ENCODE measurements at regions not wholly inside any gene's neighbourhood (a gene's known extent, or its start where the extent isn't known, plus 50 kb on each side); places are given as distances from the start of the nearest gene placed in this dataset.
"Not testable (repeated sequence)": the region's sequence is repeated elsewhere in the genome, so short reads cannot be mapped to it uniquely, and the experiment has no call there.

DNA sequence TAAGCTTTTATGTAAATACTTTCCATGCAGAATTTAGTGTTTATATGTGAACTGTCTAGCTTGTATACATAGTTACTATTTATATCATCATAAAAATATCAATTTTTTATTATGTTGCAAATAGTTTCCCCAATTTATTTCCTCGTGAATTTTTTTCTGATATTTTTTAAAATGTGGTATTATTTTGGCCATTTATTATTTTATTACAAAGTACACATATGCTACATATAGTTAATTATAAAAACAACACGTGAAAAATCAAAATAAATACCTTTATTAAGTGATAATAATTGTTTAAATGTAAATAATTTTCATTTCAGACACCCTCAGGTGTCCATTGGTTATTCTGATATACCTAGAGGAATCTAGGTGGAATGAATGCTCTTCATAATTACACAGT, 1394.9 kb upstream of the PRR20A start:
- no peak for DNase-seq

DNA sequence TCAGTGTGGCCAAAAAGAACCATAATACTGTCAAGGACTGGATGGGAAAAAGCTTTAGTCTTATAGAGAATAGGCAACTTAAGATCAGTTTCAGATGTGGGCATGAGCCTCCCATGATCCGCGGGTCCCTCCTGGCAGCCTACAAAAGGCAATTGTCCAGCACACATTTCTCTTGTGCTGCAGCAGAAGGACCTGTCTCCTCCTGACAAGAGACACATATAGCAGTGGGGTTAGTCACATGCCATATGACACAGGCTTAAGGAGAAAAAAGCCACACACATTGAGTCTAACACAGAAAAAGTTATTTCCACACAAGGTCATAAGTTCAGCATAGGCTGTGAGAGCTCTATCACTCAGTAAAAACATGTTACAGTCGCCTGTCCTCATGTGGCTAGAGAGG, 1378.7 kb upstream of the PRR20A start:
- no peak for DNase-seq

DNA sequence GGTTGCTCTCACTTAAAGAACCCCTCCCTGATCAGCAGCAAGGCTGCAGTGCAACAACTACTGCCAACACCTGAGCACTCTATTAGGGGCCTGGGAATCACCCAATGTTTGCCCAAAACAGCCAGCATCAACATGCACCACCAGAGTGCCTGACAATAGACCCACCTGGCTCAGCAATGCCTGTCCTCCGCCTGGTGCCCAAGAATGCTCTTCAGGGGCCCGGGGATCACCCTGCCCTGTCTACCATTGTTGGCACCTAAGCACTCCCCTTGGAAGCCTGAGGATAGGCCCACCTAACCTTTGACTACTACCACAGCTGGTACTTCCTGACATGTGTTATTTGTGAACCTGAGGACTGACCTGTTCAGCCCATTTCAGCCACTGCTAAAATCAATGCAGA, 1363.1 kb upstream of the PRR20A start:
- DNase-seq, result no peak

DNA sequence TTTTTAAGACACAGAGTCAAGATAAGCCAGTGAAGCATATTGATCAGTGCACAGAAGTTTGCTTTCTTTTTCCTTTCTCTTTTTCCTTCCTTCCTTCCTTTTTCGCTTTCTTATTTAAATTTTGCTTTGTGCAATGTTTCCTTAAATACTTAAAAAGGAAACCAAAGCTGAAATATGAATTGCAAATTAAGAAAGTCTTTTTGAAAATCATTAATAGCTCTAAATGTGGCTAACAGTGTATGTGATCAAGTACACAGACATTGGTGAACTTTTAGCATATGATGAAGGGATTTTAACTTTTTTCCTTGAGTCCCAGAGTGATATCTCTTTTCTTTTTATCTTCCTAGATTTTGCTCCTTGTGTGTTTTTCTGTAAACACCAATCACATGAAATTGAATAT, 1356.9 kb upstream of the PRR20A start:
- DNase-seq, result no peak

DNA sequence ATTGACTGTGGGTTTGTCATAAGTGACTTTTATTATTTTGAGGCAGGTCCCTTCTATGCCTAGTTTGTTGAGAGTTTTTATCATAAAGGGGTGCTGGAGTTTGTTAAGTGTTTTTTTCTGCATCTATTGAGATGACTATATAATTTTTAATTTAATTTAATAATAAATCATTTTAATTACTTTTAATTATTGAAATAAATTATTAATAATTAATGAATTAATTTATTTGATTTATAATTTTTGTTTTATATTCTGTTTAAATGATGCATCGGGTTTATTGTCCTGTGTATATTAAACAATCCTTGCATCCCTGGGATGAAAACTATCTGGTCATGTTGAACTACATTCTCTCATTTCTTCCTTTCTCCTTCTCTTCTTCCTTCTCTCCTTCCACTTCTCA, 1352.2 kb upstream of the PRR20A start:
- DNase-seq, result no peak

DNA sequence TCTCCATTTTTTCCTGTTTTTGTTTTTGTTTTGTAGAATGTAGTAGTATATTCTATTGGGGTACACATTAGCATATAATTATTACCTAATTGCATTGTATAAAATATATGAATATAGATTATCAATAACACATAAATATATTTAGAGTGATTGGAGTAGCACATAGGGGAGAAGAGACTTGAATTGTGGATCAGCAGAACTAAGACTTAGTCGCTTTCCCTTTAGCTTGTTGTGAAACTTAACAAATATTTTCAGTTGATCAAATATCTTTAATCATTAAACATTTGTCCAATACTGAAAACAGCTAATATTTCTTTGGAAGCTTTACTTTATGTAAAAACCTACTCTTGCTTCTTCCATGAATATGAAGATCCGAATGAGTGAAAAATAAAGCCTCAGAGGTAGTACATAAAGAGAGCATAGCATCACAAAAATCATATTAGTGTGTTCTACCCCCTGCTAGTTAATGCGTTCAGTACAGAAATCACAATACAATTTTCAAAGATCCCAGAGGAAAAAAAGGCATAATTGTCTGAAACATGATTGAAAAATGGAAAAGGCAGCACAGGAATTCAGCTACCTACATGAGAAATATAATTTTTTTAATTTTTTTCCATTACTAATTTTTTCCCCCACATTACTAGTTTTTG, 1348.0 kb upstream of the PRR20A start:
- DNase-seq, result no peak

DNA sequence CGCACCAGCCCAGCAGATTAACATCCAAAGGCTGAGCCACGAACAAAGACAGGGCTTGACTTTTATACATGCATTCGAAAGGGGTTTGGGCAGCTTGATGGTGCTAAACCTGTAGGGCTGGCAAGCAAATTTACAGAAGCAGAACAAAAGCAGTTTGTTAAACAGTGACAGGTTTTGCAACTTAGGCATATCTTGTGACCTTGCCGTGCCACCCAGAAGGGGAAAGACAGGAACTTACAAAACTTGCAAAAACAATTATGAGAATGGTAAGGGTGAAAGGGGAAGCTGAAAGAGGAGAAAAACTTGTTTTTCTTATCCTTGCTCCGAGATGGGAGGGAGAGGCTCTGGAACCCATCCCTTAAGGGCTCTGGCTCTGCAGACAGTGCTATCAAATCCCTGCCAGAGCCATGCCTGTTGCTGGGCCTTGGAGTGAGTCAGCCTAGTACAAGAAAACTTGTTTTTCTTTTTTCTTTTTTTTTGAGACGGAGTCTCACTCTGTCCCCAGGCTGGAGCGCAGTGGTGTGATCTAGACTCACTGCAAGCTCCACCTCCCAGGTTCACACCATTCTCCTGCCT, 1325.2 kb upstream of the PRR20A start:
- DNase-seq, result no peak

DNA sequence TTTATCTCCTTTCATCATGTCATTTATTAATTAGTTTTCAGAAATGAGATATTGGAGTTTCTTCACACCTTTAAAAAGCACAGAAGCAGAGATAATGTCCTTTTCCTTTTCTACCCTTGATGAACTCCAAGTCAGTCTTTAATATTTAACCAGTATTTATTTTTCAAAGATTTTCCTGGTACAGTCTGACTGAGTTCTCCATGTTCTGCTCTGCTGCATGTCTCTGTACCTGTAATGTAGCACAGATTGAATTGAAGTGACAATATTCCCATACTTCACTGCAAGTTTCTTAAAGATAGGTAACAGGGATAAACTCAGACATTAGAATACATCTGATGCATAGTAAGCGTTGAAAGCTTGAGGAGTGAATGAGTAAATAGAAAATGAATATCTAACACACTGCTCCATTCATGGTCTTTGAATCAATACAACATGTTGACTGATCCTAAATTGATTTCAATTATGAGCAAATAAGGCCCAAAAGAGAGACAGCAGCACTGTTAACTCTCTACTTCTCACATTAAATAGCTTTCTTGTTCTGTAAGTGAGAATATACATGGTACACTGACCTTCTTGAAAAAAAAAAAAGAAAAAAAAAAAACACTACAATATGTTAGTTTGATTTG, 1323.6 kb upstream of the PRR20A start:
- DNase-seq, result no peak

DNA sequence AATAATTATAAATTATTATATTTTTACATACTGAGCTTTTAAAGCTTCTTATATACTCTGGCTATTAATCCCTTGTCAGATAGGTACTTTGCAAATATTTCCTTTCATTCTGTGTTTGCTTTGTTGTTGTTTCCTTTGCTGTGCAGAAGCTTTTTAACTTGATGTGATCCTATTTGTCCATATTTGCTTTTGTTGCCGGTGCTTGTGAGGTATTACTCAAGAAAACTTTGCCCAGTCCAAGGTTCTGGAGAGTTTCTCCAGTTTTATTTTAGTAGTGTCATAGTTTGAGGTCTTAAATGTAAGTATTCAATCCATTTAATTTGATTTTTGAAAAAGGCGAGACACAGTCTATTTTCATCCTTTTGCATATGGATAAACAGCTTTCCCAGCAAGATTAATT, 1319.9 kb upstream of the PRR20A start:
- no peak for DNase-seq

DNA sequence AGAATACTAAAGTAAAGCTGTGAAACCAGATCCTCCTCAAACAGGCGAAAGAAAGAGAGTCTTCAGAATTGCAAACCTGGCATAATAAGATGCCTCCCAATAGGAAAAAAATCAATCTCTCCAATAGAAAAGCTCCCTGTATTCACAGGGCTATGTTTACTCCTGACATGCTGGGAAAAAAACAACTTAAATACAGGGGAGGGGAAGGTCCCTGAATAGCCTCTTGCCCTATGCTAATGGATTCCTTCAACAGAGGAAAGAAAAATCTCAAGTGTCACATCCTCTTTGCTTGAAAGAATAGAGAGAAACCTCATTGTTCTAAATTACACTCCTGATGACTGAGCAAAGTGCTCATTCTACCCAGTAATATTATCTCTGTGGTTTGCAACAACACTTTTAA, 1271.1 kb upstream of the PRR20A start:
- DNase-seq, result no peak

DNA sequence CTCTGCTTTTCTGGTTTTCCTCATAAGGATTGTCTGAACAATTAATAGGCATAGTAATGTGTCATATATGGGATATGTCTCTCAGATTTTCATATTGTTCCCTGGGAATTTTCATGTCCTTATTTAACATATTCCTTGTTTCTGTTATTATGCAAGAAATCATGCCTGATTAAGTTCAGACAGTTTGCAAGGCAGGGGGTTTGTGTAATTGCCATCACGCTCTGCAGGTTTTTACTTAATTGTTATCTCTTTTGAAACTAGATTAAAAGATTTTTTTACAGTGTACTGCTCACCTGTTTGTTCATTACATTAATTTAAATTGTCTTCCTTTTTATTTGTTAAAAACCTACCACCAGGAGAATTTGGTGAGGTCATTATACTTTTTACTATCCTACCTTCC, 1253.2 kb upstream of the PRR20A start:
- no peak for DNase-seq

DNA sequence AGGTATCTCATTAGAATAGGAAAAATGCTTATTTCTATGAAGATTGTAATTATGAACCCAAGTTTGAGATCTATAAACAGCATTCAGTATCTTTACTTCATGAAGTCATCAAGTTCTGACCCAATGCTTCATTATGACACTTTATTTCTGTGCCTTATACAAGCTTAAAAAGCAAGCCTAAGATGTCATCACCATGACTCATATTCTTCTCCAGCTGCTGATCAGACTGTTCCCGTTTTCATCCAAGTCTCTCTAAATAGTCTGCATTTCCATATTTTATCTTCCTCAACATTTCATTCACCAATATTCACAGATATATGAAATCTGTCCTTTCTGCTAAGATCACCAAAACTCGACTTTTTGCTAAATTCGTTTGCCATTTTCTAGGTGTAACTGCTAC, 1247.2 kb upstream of the PRR20A start:
- no peak for DNase-seq

DNA sequence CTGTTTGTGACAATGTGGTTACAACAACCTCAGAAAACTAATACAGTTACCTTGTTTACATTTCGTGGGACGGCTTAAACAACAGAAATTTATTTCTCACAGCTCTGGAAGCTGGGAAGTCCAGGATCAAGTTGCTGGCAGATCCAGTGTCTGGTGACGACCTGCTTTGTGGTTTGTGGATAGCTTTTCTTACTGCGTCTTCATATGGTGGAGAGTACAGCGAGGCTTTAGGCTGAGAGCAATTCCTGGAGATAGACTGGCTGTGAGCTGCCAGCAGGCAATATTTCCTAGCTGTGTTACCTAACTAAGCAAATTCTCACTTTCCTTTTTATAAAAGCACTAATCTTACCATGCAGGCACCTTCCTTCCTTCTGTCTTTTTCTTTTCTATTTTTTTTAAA, 1203.5 kb upstream of the PRR20A start:
- DNase-seq, result no peak

DNA sequence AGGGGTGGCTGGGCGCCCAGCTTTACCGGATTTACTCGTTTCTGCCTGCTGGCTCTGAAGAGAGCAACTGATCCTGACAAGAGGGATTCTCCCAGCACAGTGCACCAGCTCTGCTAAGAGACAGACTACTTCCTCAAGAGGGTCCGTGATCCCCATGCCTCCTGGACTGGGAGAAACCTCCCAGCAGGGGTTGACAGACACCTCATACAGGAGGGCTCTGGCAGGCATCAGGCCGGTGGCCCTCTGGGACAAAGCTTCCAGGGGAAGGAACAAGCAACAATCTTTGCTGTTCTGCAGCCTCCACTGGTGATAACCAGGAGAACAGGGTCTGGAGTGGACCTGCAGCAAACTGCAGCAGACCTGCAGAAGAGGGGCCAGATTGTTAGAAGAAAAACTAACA, 1192.5 kb upstream of the PRR20A start:
- DNase-seq, result no peak

DNA sequence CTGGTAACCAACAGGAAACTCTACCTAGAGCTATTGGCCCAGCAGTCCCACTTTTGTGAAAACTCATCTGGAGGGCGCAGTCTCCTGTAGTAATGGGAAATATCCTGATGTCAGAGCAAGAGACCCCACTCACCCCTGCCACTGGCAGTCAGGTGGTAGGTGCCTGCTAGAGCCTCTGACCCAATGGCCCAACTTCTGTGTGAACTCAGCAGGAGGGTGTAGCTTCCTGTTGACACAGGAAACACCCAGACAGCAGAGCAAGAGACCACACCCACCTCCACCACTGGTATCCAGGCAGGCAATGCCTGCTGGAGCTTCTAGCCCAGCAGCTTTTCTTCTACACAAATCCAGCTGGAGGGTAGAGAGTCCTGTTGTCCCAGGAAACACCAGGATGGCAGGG, 1176.8 kb upstream of the PRR20A start:
- no peak for DNase-seq

DNA sequence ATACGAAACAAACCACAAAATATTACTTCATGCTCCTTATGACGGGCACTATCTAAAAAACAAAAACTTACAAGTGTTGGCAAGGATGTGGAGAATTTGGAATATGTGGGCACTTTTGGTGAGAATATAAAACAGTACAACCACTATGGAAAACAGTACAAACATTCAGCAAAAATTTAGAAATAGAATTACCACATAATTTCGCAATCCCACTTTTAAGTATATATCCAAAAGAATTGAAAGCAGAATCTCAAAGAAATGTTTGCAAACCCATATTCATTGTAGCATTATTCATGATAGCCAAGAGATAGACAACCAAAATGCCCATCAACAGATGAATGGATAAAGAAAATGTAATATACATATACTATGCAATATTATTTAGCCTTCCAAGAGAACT, 1173.7 kb upstream of the PRR20A start:
- DNase-seq, result no peak

DNA sequence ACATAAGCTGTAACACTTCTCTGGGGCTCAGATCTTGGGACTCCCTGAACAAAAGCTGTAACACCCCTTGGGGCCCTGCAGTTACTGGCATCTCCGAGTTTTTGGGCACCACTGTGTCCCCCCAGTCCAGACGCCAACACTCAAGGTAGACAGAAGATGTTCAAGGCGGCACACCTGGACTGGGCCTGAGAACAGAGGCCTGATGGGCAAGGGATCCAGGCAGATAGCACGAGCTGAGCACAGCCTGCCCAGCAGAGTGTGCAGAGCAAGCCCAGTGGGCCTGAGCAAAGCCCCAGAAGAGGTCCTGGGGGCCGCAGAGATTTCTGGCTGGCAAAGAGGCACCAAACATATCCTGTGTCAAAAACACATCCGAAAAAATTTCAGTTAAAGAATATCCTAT, 1163.3 kb upstream of the PRR20A start:
- DNase-seq, result no peak

DNA sequence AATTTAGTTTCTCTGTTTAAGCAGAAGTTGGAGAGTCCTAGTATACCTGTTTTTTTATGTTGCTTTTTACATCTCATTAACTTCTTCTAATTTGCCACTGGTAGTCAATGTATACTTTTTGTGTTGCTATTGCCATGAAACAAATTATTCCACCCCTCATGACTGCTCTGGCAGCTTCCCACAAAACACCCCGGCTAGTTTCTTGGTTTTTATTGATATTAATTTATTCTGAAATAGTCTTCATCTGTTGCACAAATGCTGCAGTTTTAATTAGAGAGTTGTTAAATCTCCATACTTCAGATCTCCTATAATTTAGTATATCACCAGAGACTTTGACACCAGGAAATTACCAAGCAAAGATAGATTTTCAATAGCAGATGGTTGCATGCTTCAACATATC, 1159.3 kb upstream of the PRR20A start:
- no peak for DNase-seq

DNA sequence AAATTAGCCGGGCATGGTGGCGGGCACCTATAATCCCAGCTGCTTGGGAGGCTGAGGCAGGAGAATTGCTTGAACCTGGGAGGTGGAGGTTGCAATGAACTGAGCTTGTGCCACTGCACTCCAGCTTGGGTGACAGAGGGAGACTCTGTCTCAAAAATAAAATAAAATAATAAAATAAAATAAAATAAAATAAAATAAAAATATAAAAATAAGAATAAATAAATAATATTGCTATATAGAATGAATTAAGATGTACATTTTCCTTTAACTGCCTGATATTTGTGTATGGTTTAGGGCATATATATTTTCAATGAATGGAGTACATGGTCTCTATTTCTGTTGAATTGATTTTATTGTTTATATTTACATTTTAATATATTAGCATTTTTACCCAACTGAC, 1156.7 kb upstream of the PRR20A start:
- not testable (repeated sequence) for DNase-seq

DNA sequence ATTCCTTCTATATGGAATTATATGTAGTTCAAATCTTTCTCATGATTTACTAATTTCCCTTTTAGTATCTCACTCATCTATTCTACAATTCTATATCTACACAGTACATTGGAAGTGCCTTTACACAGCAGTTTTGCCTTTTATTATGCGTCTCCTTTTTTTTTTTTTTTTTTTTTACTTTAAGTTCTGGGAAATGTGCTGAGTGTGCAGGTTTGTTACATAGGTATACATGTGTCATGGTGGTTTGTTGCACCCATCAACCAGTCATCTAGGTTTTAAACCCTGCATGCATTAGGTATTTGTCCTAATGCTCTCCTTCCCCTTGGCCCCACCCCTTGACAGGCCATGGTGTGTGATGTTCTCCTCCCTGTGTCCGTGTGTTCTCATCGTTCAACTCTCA, 1150.1 kb upstream of the PRR20A start:
- no peak for DNase-seq

DNA sequence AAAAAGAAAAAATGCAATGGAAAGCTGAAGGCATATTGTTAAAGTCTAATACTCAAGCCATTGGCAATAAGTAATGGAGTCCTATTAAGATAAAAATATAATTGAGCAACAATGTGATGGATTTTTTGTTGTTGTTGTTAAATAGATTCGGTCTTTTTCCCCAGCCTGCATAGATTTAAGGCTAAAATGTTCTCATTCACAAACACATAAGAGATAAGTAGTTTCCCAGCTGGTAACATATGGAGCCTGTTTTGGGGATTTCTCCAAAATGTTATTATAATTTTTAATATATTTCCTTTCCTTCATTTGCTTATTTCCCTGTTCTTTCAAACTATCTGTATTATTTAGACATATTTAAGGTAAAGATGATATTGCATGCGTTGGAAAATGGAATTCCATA, 1149.1 kb upstream of the PRR20A start:
- no peak for DNase-seq

DNA sequence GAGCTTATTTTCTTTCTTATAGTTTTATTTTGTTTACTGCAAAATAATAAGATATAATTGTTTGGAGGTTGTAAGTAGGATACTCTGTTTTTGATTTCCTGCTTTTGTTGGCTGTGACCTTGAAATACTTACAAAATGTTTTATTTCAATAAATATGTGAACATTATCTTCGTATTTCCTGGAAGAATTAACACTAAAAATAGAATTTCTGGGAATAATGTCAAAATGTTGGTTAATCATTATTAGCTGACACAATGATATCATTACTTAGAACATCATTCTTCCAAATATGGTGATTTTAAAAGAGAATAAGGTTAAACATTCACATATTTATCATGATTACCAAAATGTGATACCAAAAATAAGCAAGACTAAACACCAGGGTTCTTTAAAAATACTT, 1148.6 kb upstream of the PRR20A start:
- DNase-seq, result no peak

DNA sequence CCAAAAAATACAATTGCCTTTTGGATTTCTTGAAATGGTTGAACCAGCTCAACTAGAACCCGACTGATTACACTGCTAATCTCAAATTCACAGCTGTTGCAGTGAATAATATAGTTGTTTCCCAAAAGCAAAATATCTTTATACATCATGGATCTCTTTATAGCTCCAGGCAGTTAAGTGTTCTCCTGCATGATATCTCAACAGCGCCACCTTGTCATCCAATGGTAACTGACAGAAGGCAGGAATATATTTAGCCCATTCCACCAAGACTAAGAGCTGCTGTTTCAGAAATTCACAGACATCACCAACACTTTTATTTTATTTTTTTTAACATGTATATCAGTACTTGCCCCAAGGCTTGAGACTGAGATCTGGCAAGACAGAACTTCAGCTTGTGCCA, 1141.0 kb upstream of the PRR20A start:
- DNase-seq, result no peak

DNA sequence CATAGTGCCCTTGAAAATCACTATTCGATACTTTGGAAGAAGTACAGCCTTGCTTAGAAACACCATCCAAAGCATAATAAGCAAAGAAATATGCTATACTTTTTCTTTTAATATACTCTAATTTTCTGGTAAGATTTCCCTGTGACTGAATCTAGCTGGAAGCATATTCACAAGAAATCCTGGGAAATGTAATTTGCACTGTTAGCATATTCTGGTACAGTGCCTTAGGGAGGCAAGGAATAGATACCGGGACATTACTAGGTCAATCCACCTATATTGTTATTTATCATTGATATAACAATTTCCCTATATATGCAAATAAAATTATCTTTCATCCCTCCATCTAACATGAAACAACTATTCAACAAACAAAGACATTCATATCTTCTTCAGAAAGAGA, 1131.3 kb upstream of the PRR20A start:
- DNase-seq, result no peak

DNA sequence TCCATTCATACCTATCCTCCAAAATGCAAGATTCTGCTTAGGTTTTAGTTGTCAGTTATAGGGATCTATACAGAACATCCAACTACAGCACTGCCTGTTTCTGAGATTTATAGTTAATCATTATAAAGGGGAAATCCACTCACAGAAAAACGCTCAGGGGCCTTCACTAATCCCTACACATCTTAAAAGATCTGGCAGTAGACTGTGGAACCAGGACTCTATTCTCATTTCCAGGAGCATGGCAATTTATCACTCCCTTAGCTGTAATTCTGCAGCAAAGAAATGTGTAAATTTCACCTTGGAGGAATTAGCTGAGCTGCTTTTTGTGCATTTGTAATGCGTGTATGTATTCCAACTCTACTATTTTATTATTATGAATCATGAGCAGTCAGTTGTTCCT, 1128.1 kb upstream of the PRR20A start:
- DNase-seq, result no peak

Data from right hindlimb (tissue), 1 donor.